ENCODE measurements at regions not wholly inside any gene's neighbourhood (a gene's known extent, or its start where the extent isn't known, plus 50 kb on each side); places are given as distances from the start of the nearest gene placed in this dataset.

GRCh38 chr14:25666877-25667276 is 616.9 kb upstream of the STXBP6 start:
- H3K4me3 Mint-ChIP-seq = no peak overlapping the region
- H3K4me1 Mint-ChIP-seq = no peaks in the 10 kb centered on the region
- Histone ChIP-seq H3K9me3 (ENCODE audit: control insufficient read depth in 1 of 2, low read length in 2 of 2) (peaks cover 0 to 3% of the 10 kb centered on the region in 2 donors), H3K36me3 (ENCODE audit: insufficient read depth, low read length) (no peaks in the 10 kb centered on the region), H3K27ac (ENCODE audit: low read depth, low read length) (no peak overlapping the region), H3K4me1 (ENCODE audit: insufficient read depth, low read length) (no peaks in the 10 kb centered on the region), H3K27me3 (ENCODE audit: insufficient read depth, low read length) (no peaks in the 10 kb centered on the region), H3K4me3 (ENCODE audit: low read length in 2 of 2) (no peak overlapping the region)
- H3K27ac Mint-ChIP-seq = no peak overlapping the region
- intact Hi-C loops (cut with micrococcal nuclease) = no loop called here
- no peaks in the 10 kb centered on the region for H3K27me3 Mint-ChIP-seq
- DNase-seq = no peak
- CTCF ChIA-PET (ENCODE audit: partially characterized antibody) = no interaction called here
- POLR2A ChIA-PET (ENCODE audit: partially characterized antibody) = no interaction called here
- no peaks in the 10 kb centered on the region for H3K36me3 Mint-ChIP-seq
- peaks cover 3 to 11% (median 7%) of the 10 kb centered on the region in 8 donors for H3K9me3 Mint-ChIP-seq

- DNase-seq = no peak
- ChIA-PET CTCF (ENCODE audit: partially characterized antibody) (no interaction called here), POLR2A (ENCODE audit: partially characterized antibody) (no interaction called here)
- Mint-ChIP-seq H3K4me3 (no peak overlapping the region), H3K36me3 (no peaks in the 10 kb centered on the region), H3K4me1 (no peaks in the 10 kb centered on the region), H3K27ac (no peak overlapping the region), H3K9me3 (peaks cover 4 to 18% (median 9%) of the 10 kb centered on the region in 8 donors), H3K27me3 (no peaks in the 10 kb centered on the region)
- Histone ChIP-seq H3K9me3 (ENCODE audit: control insufficient read depth in 1 of 2, low read length in 2 of 2) (no peaks in the 10 kb centered on the region), H3K4me3 (ENCODE audit: low read length in 2 of 2) (no peak overlapping the region), H3K27me3 (ENCODE audit: insufficient read depth, low read length) (no peaks in the 10 kb centered on the region), H3K36me3 (ENCODE audit: insufficient read depth, low read length) (no peaks in the 10 kb centered on the region), H3K4me1 (ENCODE audit: insufficient read depth, low read length) (no peaks in the 10 kb centered on the region), H3K27ac (ENCODE audit: low read depth, low read length) (no peak overlapping the region)
- intact Hi-C loops (cut with micrococcal nuclease) = no loop called here
These were observed 609.0 kb upstream of the STXBP6 start for GRCh38 chr14:25658988-25659387.

DNA sequence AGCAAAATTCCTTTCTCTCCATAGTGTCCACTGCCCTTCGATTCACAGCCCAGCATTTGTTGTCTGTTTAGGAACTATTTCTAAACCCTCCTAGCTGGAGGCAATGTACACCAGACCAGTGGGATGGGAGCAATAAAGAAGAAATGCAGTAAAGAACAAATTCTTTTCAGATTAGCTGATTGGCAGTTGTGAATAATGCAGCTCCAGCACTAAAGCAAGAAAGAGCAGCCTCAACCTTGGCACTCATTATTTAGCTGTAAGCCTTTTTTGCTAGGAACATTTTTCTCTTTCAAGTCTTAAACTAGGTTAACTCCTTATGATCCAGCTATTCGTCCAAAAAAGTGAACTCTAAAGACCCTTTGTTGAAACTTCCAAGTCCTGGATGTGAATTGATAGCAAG is 580.5 kb upstream of the STXBP6 start:
- no peak for DNase-seq
- Histone ChIP-seq H3K4me3 (ENCODE audit: low read length in 2 of 2) (no peak overlapping the region), H3K36me3 (ENCODE audit: insufficient read depth, low read length) (no peaks in the 10 kb centered on the region), H3K27me3 (ENCODE audit: insufficient read depth, low read length) (no peaks in the 10 kb centered on the region), H3K4me1 (ENCODE audit: insufficient read depth, low read length) (no peaks in the 10 kb centered on the region), H3K9me3 (ENCODE audit: control insufficient read depth in 1 of 2, low read length in 2 of 2) (no peaks in the 10 kb centered on the region), H3K27ac (ENCODE audit: low read depth, low read length) (no peak overlapping the region)
- Mint-ChIP-seq H3K4me3 (no peak overlapping the region), H3K4me1 (no peaks in the 10 kb centered on the region), H3K27ac (no peak overlapping the region), H3K27me3 (no peaks in the 10 kb centered on the region), H3K9me3 (peaks cover 0 to 11% (median 7%) of the 10 kb centered on the region in 8 donors), H3K36me3 (no peaks in the 10 kb centered on the region)
- ChIA-PET POLR2A (ENCODE audit: partially characterized antibody) (no interaction called here), CTCF (ENCODE audit: partially characterized antibody) (no interaction called here)
- intact Hi-C loops (cut with micrococcal nuclease) = no loop called here

DNA sequence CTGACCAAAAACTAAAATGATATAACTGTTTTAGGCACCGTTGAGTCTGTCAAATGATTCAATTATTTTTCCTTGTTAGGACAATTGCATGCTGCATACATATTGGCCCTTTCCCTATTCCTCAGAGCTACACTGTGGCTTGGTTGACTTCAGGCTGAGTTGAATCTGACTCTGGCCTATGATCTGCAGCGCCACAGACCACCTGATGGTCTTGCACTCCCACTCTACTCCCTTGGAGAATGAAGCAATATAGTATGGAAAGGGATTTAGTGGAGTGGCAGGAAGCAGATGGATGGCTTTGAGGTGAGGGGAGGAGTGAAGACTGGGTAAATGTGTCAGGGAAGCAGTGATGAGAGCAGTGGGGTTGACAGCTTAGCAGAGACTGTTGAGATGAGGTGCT is 579.0 kb upstream of the STXBP6 start:
- Histone ChIP-seq H3K27ac (ENCODE audit: low read depth, low read length) (no peak overlapping the region), H3K27me3 (ENCODE audit: insufficient read depth, low read length) (no peaks in the 10 kb centered on the region), H3K9me3 (ENCODE audit: control insufficient read depth in 1 of 2, low read length in 2 of 2) (peaks cover 0 to 3% of the 10 kb centered on the region in 2 donors), H3K36me3 (ENCODE audit: insufficient read depth, low read length) (no peaks in the 10 kb centered on the region), H3K4me3 (ENCODE audit: low read length in 2 of 2) (no peak overlapping the region), H3K4me1 (ENCODE audit: insufficient read depth, low read length) (no peaks in the 10 kb centered on the region)
- DNase-seq = no peak
- Mint-ChIP-seq H3K4me3 (no peak overlapping the region), H3K27ac (no peak overlapping the region), H3K27me3 (no peaks in the 10 kb centered on the region), H3K9me3 (peaks cover 2 to 16% (median 8%) of the 10 kb centered on the region in 8 donors), H3K36me3 (no peaks in the 10 kb centered on the region), H3K4me1 (no peaks in the 10 kb centered on the region)
- ChIA-PET CTCF (ENCODE audit: partially characterized antibody) (no interaction called here), POLR2A (ENCODE audit: partially characterized antibody) (no interaction called here)
- intact Hi-C loops (cut with micrococcal nuclease) = no loop called here

GRCh38 chr14:25628390-25628789 is 578.4 kb upstream of the STXBP6 start:
- no peak for DNase-seq
- Histone ChIP-seq H3K4me1 (ENCODE audit: insufficient read depth, low read length) (no peaks in the 10 kb centered on the region), H3K27ac (ENCODE audit: low read depth, low read length) (no peak overlapping the region), H3K27me3 (ENCODE audit: insufficient read depth, low read length) (no peaks in the 10 kb centered on the region), H3K36me3 (ENCODE audit: insufficient read depth, low read length) (no peaks in the 10 kb centered on the region), H3K4me3 (ENCODE audit: low read length in 2 of 2) (no peak overlapping the region), H3K9me3 (ENCODE audit: control insufficient read depth in 1 of 2, low read length in 2 of 2) (peaks cover 0 to 3% of the 10 kb centered on the region in 2 donors)
- CTCF ChIA-PET (ENCODE audit: partially characterized antibody) = no interaction called here
- Mint-ChIP-seq H3K4me1 (no peaks in the 10 kb centered on the region), H3K36me3 (no peaks in the 10 kb centered on the region), H3K4me3 (no peak overlapping the region), H3K9me3 (peaks cover 2 to 16% (median 6%) of the 10 kb centered on the region in 8 donors), H3K27me3 (no peaks in the 10 kb centered on the region), H3K27ac (no peak overlapping the region)
- POLR2A ChIA-PET (ENCODE audit: partially characterized antibody) = no interaction called here
- intact Hi-C loops (cut with micrococcal nuclease) = no loop called here

GRCh38 chr14:25626986-25627385 is 577.0 kb upstream of the STXBP6 start:
- no peaks in the 10 kb centered on the region for H3K4me1 ChIP-seq (ENCODE audit: insufficient read depth, low read length)
- peaks cover 0 to 3% of the 10 kb centered on the region in 2 donors for H3K9me3 ChIP-seq (ENCODE audit: control insufficient read depth in 1 of 2, low read length in 2 of 2)
- no peaks in the 10 kb centered on the region for H3K36me3 ChIP-seq (ENCODE audit: insufficient read depth, low read length)
- DNase-seq = no peak
- H3K27me3 Mint-ChIP-seq = no peaks in the 10 kb centered on the region
- peaks cover 2 to 27% (median 10%) of the 10 kb centered on the region in 8 donors for H3K9me3 Mint-ChIP-seq
- POLR2A ChIA-PET (ENCODE audit: partially characterized antibody) = no interaction called here
- no peak overlapping the region for H3K27ac Mint-ChIP-seq
- no peak overlapping the region for H3K4me3 Mint-ChIP-seq
- no peaks in the 10 kb centered on the region for H3K36me3 Mint-ChIP-seq
- intact Hi-C loops (cut with micrococcal nuclease) = no loop called here
- no peaks in the 10 kb centered on the region for H3K27me3 ChIP-seq (ENCODE audit: insufficient read depth, low read length)
- no peaks in the 10 kb centered on the region for H3K4me1 Mint-ChIP-seq
- CTCF ChIA-PET (ENCODE audit: partially characterized antibody) = no interaction called here
- no peak overlapping the region for H3K4me3 ChIP-seq (ENCODE audit: low read length in 2 of 2)
- no peak overlapping the region for H3K27ac ChIP-seq (ENCODE audit: low read depth, low read length)

DNA sequence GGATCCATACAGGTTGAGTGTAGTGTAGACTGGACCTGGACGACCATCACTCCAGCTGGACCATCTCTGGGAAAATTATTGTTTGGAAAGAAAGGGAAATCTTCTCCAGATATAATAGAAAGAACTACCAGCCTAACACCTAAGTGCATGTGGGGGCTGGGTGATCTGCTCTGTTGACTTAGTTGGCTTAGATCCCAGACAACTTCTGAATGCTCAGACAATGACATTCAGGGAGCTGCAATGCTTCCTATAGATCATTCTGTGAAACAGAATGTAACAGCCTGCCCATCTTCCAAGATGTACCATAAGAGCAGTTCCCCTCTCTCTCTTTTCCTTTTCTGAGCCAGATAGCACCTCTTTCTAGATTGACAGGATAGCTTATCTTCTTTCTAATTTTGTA is 572.8 kb upstream of the STXBP6 start:
- POLR2A ChIA-PET (ENCODE audit: partially characterized antibody) = no interaction called here
- Mint-ChIP-seq H3K27me3 (no peaks in the 10 kb centered on the region), H3K4me1 (no peaks in the 10 kb centered on the region), H3K36me3 (no peaks in the 10 kb centered on the region), H3K9me3 (peaks cover 0 to 44% (median 21%) of the 10 kb centered on the region in 8 donors), H3K27ac (no peak overlapping the region), H3K4me3 (no peak overlapping the region)
- Histone ChIP-seq H3K9me3 (ENCODE audit: control insufficient read depth in 1 of 2, low read length in 2 of 2) (peaks cover 0 to 3% of the 10 kb centered on the region in 2 donors), H3K4me3 (ENCODE audit: low read length in 2 of 2) (no peak overlapping the region), H3K27me3 (ENCODE audit: insufficient read depth, low read length) (no peaks in the 10 kb centered on the region), H3K27ac (ENCODE audit: low read depth, low read length) (no peak overlapping the region), H3K36me3 (ENCODE audit: insufficient read depth, low read length) (no peaks in the 10 kb centered on the region), H3K4me1 (ENCODE audit: insufficient read depth, low read length) (no peaks in the 10 kb centered on the region)
- no peak for DNase-seq
- CTCF ChIA-PET (ENCODE audit: partially characterized antibody) = no interaction called here
- intact Hi-C loops (cut with micrococcal nuclease) = no loop called here

- Histone ChIP-seq H3K36me3 (ENCODE audit: insufficient read depth, low read length) (no peaks in the 10 kb centered on the region), H3K9me3 (ENCODE audit: control insufficient read depth in 1 of 2, low read length in 2 of 2) (peaks cover 0 to 3% of the 10 kb centered on the region in 2 donors), H3K27me3 (ENCODE audit: insufficient read depth, low read length) (no peaks in the 10 kb centered on the region), H3K4me1 (ENCODE audit: insufficient read depth, low read length) (no peaks in the 10 kb centered on the region), H3K27ac (ENCODE audit: low read depth, low read length) (no peak overlapping the region), H3K4me3 (ENCODE audit: low read length in 2 of 2) (no peak overlapping the region)
- ChIA-PET CTCF (ENCODE audit: partially characterized antibody) (no interaction called here), POLR2A (ENCODE audit: partially characterized antibody) (no interaction called here)
- intact Hi-C loops (cut with micrococcal nuclease) = no loop called here
- no peak overlapping the region for H3K4me3 Mint-ChIP-seq
- no peak for DNase-seq
- no peak overlapping the region for H3K27ac Mint-ChIP-seq
- H3K4me1 Mint-ChIP-seq = no peaks in the 10 kb centered on the region
- no peaks in the 10 kb centered on the region for H3K27me3 Mint-ChIP-seq
- peaks cover 0 to 53% (median 24%) of the 10 kb centered on the region in 8 donors for H3K9me3 Mint-ChIP-seq
- no peaks in the 10 kb centered on the region for H3K36me3 Mint-ChIP-seq
These were observed 570.6 kb upstream of the STXBP6 start for GRCh38 chr14:25620515-25620914.

Measured in CD4-positive, alpha-beta memory T cell (primary cell).